Thyroid gland (tissue), 4 donors: ENCODE measurements at regions not wholly inside any gene's neighbourhood (a gene's known extent, or its start where the extent isn't known, plus 50 kb on each side); places are given as distances from the start of the nearest gene placed in this dataset.

Experiments used
- DNase-seq, 2 donors: peaks; one replicate each; pipeline ENCODE4 v3.0.0-alpha.2; 2019
- H3K27ac ChIP-seq, 3 donors: fragments of 200-600 bp; sonication (generic); 1 replicate in 2 of 3; 2 replicates in 1 of 3; pipeline ENCODE4 v1.5.1; 2016 to 2019; ENCODE audit warnings: mild to moderate bottlenecking in 1 of 3, moderate library complexity in 1 of 3
- H3K27me3 ChIP-seq: fragments of 200-600 bp; sonication (generic); one replicate; pipeline ENCODE4 v1.5.1; 2019
- H3K36me3 ChIP-seq, 2 donors: fragments of 200-600 bp; sonication (generic); one replicate each; pipeline ENCODE4 v1.5.1; 2016 to 2019
- H3K4me1 ChIP-seq, 2 donors: fragments of 200-600 bp; sonication (generic); one replicate each; pipeline ENCODE4 v1.5.1; 2017 to 2019
- H3K4me3 ChIP-seq, 3 donors: fragments of 200-600 bp; sonication (generic); replicated peaks in 1 of 3; 1 replicate in 2 of 3; 2 replicates in 1 of 3; pipeline ENCODE4 v1.5.1; 2016; ENCODE audit warnings: mild to moderate bottlenecking in 1 of 3
- H3K9me3 ChIP-seq: fragments of 200-600 bp; sonication (generic); one replicate; pipeline ENCODE4 v1.5.1; 2017
- POLR2A ChIP-seq, 2 donors: fragments of 450-650 bp; IDR thresholded peaks; one replicate each; pipeline ENCODE4 v1.6.1; 2017; ENCODE audit warnings: antibody characterized with exemption in 2 of 2, mild to moderate bottlenecking in 2 of 2, moderate library complexity in 1 of 2
- WGBS, 2 donors: methylation state at CpG; one replicate each; pipeline ENCODE4 v1.1.5; 2017; 5-methylcytosine and 5-hydroxymethylcytosine counted together
- intact Hi-C: fragments of 100-400 bp; cut with DNase I; formaldehyde crosslinking; loops from one replicate; pipeline ENCODE4 v1.15.1; 2023
- TF ChIP-seq, protein P1 (sequence below), 6 experiments: fragments of 200-600 bp in 3 of 6; fragments of 450-650 bp in 3 of 6; sonication (generic) in 3 of 6; IDR thresholded peaks; one replicate each; pipeline ENCODE4 v1.5.1; 2016 to 2019; ENCODE audit warnings: antibody characterized with exemption in 6 of 6, mild to moderate bottlenecking in 2 of 6, inconsistent platforms in 1 of 6, moderate library complexity in 1 of 6

DNA sequence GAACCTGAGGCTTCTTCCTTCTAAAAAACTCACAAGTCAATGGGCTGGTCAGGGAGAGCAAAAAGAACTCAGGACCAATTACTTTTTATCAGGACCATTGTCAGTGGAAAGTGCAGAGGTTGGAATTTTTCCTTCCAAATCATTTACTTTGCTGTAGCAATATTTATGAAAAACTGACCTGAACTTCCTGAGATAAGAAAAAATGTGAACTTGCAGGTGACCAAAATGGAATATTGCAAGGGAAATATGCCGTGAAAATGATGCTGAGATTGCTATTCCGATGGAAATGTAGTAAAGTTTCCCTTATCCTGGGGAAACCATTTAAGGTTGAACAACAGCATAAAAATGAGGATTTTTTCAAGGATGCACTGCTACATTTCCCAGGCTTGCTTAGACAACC, 148.3 kb upstream of the PFKP start:
- intact Hi-C loops: no loop called here
- Histone ChIP-seq H3K9me3 (no peaks in the 10 kb centered on the region), H3K36me3 (no peaks in the 10 kb centered on the region), H3K27me3 (no peaks in the 10 kb centered on the region), H3K27ac (no peak overlapping the region), H3K4me3 (no peak overlapping the region), H3K4me1 (no peaks in the 10 kb centered on the region)
- WGBS, 2 donors: 84 to 92% methylated on average over 2 of the region's 2 CpGs
- TF ChIP-seq, protein P1, sequence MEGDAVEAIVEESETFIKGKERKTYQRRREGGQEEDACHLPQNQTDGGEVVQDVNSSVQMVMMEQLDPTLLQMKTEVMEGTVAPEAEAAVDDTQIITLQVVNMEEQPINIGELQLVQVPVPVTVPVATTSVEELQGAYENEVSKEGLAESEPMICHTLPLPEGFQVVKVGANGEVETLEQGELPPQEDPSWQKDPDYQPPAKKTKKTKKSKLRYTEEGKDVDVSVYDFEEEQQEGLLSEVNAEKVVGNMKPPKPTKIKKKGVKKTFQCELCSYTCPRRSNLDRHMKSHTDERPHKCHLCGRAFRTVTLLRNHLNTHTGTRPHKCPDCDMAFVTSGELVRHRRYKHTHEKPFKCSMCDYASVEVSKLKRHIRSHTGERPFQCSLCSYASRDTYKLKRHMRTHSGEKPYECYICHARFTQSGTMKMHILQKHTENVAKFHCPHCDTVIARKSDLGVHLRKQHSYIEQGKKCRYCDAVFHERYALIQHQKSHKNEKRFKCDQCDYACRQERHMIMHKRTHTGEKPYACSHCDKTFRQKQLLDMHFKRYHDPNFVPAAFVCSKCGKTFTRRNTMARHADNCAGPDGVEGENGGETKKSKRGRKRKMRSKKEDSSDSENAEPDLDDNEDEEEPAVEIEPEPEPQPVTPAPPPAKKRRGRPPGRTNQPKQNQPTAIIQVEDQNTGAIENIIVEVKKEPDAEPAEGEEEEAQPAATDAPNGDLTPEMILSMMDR (IDR thresholded peaks at IDR 0.05): no peak
- no peak for TF ChIP-seq POLR2A (IDR thresholded peaks at IDR 0.05)
- DNase-seq: no peak

DNA sequence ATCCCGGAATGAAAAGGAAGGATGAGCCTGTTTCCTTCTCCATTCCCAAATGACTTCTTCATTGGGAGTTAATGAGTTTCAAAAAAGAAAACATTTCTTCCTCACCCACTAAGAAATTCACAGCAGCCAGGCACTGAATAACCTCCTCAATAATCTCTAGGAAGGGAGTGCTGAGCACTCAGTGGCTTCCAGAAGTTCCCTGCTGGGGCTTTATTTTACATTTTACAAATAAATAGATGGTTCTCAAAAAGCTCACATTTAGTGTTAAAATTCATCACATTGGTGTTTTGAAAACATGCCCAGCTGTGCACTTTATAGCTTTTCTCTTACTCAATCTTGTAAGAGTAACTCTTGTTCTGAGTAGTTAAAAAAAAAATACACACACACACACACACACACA, 148.9 kb upstream of the PFKP start:
- Histone ChIP-seq H3K27me3 (no peaks in the 10 kb centered on the region), H3K4me3 (no peak overlapping the region), H3K36me3 (no peaks in the 10 kb centered on the region), H3K9me3 (no peaks in the 10 kb centered on the region), H3K27ac (no peak overlapping the region), H3K4me1 (no peaks in the 10 kb centered on the region)
- no peak for DNase-seq
- TF ChIP-seq, protein P1 (IDR thresholded peaks at IDR 0.05): no peak
- no peak for TF ChIP-seq POLR2A (IDR thresholded peaks at IDR 0.05)
- 74 to 78% methylated on average over 1 of the region's 1 CpG for WGBS, 2 donors
- intact Hi-C loops: no loop called here

DNA sequence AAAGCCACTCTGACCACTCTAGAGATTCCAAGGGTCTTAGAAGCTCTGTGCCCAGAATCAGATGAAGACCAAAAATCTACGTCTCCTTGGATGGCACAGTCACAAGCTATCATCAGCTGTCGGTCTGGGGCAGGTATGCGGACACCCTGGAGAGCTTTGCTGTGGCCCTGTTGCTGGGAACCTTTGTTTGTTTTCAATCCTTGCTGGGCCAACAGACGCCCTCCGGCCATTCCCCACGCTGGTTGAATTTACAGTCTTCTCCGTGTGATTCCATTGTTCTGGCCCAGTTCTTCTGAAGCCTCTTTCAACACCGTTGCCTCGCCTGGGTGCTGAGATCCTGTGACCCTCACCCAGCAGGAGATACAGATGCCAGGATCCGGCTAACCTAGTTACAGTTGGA, 149.4 kb upstream of the PFKP start:
- no peak overlapping the region for H3K27ac ChIP-seq
- H3K4me1 ChIP-seq: no peaks in the 10 kb centered on the region
- H3K4me3 ChIP-seq: no peak overlapping the region
- DNase-seq: no peak
- intact Hi-C loops: no loop called here
- TF ChIP-seq, protein P1 (IDR thresholded peaks at IDR 0.05): no peak
- TF ChIP-seq POLR2A (IDR thresholded peaks at IDR 0.05): no peak
- 71 to 76% methylated on average over 10 of the region's 10 CpGs for WGBS, 2 donors
- no peaks in the 10 kb centered on the region for H3K36me3 ChIP-seq
- H3K9me3 ChIP-seq: no peaks in the 10 kb centered on the region
- no peaks in the 10 kb centered on the region for H3K27me3 ChIP-seq

DNA sequence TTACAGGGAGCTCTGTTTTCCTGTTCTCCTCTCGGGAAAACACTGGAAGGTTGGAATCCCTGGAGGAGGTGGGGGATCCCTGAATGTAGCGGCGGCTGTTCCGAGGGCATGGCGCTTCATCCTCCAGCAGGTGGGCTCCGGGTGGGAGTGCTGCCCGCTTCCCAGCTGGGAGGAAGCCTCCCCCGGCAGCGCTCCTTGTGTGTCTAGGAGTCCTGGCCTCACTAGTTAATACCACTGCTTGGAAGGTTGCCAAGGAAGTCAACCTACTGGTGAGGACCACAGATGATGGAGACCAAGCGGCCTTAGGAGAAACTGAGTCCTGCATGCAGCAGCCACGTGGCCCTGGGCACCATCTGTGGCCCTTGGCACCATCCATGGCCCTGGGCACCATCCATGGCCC, 151.9 kb upstream of the PFKP start:
- Histone ChIP-seq H3K36me3 (no peaks in the 10 kb centered on the region), H3K27me3 (no peaks in the 10 kb centered on the region), H3K9me3 (no peaks in the 10 kb centered on the region), H3K27ac (no peak overlapping the region), H3K4me3 (no peak overlapping the region), H3K4me1 (no peaks in the 10 kb centered on the region)
- DNase-seq: no peak
- intact Hi-C loops: no loop called here
- 96 to 97% methylated on average over 8 to 9 of the region's 11 CpGs for WGBS, 2 donors
- TF ChIP-seq POLR2A (IDR thresholded peaks at IDR 0.05): no peak
- TF ChIP-seq, protein P1 (IDR thresholded peaks at IDR 0.05): no peak

DNA sequence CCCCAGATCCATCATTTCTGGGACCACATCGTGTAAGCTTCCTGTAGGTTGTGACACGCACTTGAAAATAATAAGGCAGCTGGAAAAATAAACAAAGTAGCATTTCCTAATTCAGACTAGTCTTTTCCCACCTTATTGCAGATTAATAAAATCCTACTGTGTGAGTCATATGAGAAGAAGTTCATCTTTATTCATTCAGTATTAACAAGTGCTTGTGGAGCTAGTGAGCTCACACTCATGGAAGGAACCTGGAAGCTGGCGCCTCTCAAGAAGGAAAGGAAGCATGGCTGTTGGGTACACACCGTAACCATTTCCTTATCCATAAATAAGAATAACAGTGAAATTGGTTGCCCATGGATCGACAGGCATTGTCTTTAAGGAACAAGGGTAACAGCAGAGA, 152.6 kb upstream of the PFKP start:
- H3K27me3 ChIP-seq: no peaks in the 10 kb centered on the region
- WGBS, 2 donors: 86 to 87% methylated on average over 5 of the region's 5 CpGs
- no peaks in the 10 kb centered on the region for H3K4me1 ChIP-seq
- intact Hi-C loops: no loop called here
- DNase-seq: no peak
- no peaks in the 10 kb centered on the region for H3K36me3 ChIP-seq
- no peak overlapping the region for H3K27ac ChIP-seq
- H3K4me3 ChIP-seq: no peak overlapping the region
- no peak for TF ChIP-seq POLR2A (IDR thresholded peaks at IDR 0.05)
- TF ChIP-seq, protein P1 (IDR thresholded peaks at IDR 0.05): no peak
- H3K9me3 ChIP-seq: no peaks in the 10 kb centered on the region
